ENCODE measurements at regions not wholly inside any gene's neighbourhood (a gene's known extent, or its start where the extent isn't known, plus 50 kb on each side); places are given as distances from the start of the nearest gene placed in this dataset.
"Not testable (repeated sequence)": the region's sequence is repeated elsewhere in the genome, so short reads cannot be mapped to it uniquely, and the experiment has no call there.

GRCh38 chr13:103607995-103608394 is 541.8 kb upstream of the SLC10A2 start:
- H3K4me3 ChIP-seq (ENCODE audit: low read depth, low read length), result no peak overlapping the region
- POLR2A ChIA-PET, result no interaction called here
- CTCF ChIA-PET, result interaction anchor here (0.8 kb wide), 1 partner anchor 11 kb away, joined by 3 read pairs; no protein-coding TSS in a partner anchor
- DNase-seq (ENCODE audit: low read depth), result no peak
- no peaks in the 10 kb centered on the region for H3K27me3 ChIP-seq (ENCODE audit: control insufficient read depth, insufficient read depth, low read length)
- H3K36me3 ChIP-seq (ENCODE audit: control insufficient read depth, insufficient read depth, low read length), result no peaks in the 10 kb centered on the region
- no peak for TF ChIP-seq CTCF (IDR thresholded peaks at IDR 0.05; ENCODE audit: insufficient read depth, low read depth, low read length)

- no peak for DNase-seq (ENCODE audit: low read depth)
- CTCF ChIA-PET, result no interaction called here
- TF ChIP-seq CTCF (IDR thresholded peaks at IDR 0.05; ENCODE audit: insufficient read depth, low read depth, low read length), result no peak
These were observed 539.5 kb upstream of the SLC10A2 start for GRCh38 chr13:103605546-103606326.

GRCh38 chr13:103599870-103600269 is 533.7 kb upstream of the SLC10A2 start:
- H3K36me3 ChIP-seq (ENCODE audit: control insufficient read depth, insufficient read depth, low read length); H3K27me3 ChIP-seq (ENCODE audit: control insufficient read depth, insufficient read depth, low read length); POLR2A ChIA-PET; DNase-seq (ENCODE audit: low read depth); H3K4me3 ChIP-seq (ENCODE audit: low read depth, low read length): not testable (repeated sequence)
- CTCF ChIA-PET, result interaction anchor here (0.6 kb wide), 1 partner anchor 1842 kb away, joined by 3 read pairs; no protein-coding TSS in a partner anchor

More at GRCh38 chr13:103605546-103606326, 539.5 kb upstream of the SLC10A2 start:
- Histone ChIP-seq H3K4me3 (ENCODE audit: low read depth, low read length) (no peak overlapping the region), H3K36me3 (ENCODE audit: control insufficient read depth, insufficient read depth, low read length) (no peaks in the 10 kb centered on the region), H3K27me3 (ENCODE audit: control insufficient read depth, insufficient read depth, low read length) (no peaks in the 10 kb centered on the region)
- POLR2A ChIA-PET, result no interaction called here

GRCh38 chr13:103598671-103599070 is 532.5 kb upstream of the SLC10A2 start:
- Histone ChIP-seq H3K27me3 (ENCODE audit: control insufficient read depth, insufficient read depth, low read length) (no peaks in the 10 kb centered on the region), H3K36me3 (ENCODE audit: control insufficient read depth, insufficient read depth, low read length) (no peaks in the 10 kb centered on the region), H3K4me3 (ENCODE audit: low read depth, low read length) (no peak overlapping the region)
- no peak for DNase-seq (ENCODE audit: low read depth)
- ChIA-PET POLR2A (no interaction called here), CTCF (no interaction called here)
- TF ChIP-seq CTCF (IDR thresholded peaks at IDR 0.05; ENCODE audit: insufficient read depth, low read depth, low read length), result no peak

- H3K27me3 ChIP-seq (ENCODE audit: control insufficient read depth, insufficient read depth, low read length), result no peaks in the 10 kb centered on the region
- TF ChIP-seq CTCF (IDR thresholded peaks at IDR 0.05; ENCODE audit: insufficient read depth, low read depth, low read length), result no peak
- no peaks in the 10 kb centered on the region for H3K36me3 ChIP-seq (ENCODE audit: control insufficient read depth, insufficient read depth, low read length)
- POLR2A ChIA-PET, result no interaction called here
- no peak for DNase-seq (ENCODE audit: low read depth)
- no peak overlapping the region for H3K4me3 ChIP-seq (ENCODE audit: low read depth, low read length)
- CTCF ChIA-PET, result no interaction called here
These were observed 507.2 kb upstream of the SLC10A2 start for GRCh38 chr13:103573446-103573845.

GRCh38 chr13:103568314-103568713 is 502.1 kb upstream of the SLC10A2 start:
- Histone ChIP-seq H3K4me3 (ENCODE audit: low read depth, low read length) (no peak overlapping the region), H3K36me3 (ENCODE audit: control insufficient read depth, insufficient read depth, low read length) (no peaks in the 10 kb centered on the region), H3K27me3 (ENCODE audit: control insufficient read depth, insufficient read depth, low read length) (no peaks in the 10 kb centered on the region)
- no peak for DNase-seq (ENCODE audit: low read depth)
- ChIA-PET CTCF (interaction anchor here (0.6 kb wide), 1 partner anchor 73 kb away, joined by 3 read pairs; no protein-coding TSS in a partner anchor), POLR2A (no interaction called here)
- TF ChIP-seq CTCF (IDR thresholded peaks at IDR 0.05; ENCODE audit: insufficient read depth, low read depth, low read length), result no peak

Measured in BJ (cell line).